ENCODE measurements at regions not wholly inside any gene's neighbourhood (a gene's known extent, or its start where the extent isn't known, plus 50 kb on each side); places are given as distances from the start of the nearest gene placed in this dataset.

DNA sequence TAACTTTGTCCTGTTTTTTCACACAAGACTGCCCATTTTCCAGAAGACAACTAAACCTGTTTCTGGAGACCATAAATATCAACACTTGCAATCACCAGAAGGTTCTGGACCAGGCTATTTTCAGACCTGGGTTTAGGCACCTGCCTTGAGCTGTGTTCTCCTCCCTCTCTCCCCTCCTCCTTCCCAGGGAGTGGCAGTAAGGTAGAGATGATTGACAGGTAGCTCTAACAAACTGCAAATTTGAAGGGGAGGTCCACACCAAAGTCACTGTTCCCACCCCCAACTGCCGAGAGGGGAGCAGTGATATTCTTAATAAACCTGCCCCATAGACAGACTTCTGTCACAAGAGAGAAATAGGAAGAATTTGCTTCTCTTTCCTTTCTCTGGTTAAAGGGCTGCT lies 91.2 kb upstream of the BACH2 start:
- Mint-ChIP-seq H3K4me3 (no peak overlapping the region), H3K4me1 (ENCODE audit: low read depth in 2 of 2) (peaks cover 5% of the 10 kb centered on the region in 2 donors), H3K27me3 (peaks cover 12 to 21% of the 10 kb centered on the region in 2 donors), H3K9me3 (no peaks in the 10 kb centered on the region), H3K36me3 (ENCODE audit: insufficient read depth) (peaks cover 1% of the 10 kb centered on the region), H3K27ac (peak overlapping the region in 1 of 2 donors; percentile 11)
- DNase-seq = no peak
- ATAC-seq (replicated peaks) = no peak

- ATAC-seq (replicated peaks) (no peak), DNase-seq (no peak)
- Mint-ChIP-seq H3K9me3 (no peaks in the 10 kb centered on the region), H3K36me3 (ENCODE audit: insufficient read depth) (peaks cover 6% of the 10 kb centered on the region), H3K4me1 (ENCODE audit: low read depth in 2 of 2) (peaks cover 5% of the 10 kb centered on the region in 2 donors), H3K27me3 (peaks cover 12 to 21% of the 10 kb centered on the region in 2 donors), H3K4me3 (no peak overlapping the region), H3K27ac (no peak overlapping the region)
Measured at GRCh38 chr6:90387383-90387775, 90.7 kb upstream of the BACH2 start.

- peaks cover 5% of the 10 kb centered on the region in 2 donors for H3K4me1 Mint-ChIP-seq (ENCODE audit: low read depth in 2 of 2)
- H3K27me3 Mint-ChIP-seq = peaks cover 15 to 21% of the 10 kb centered on the region in 2 donors
- DNase-seq = no peak
- H3K36me3 Mint-ChIP-seq (ENCODE audit: insufficient read depth) = peaks cover 6% of the 10 kb centered on the region
- no peaks in the 10 kb centered on the region for H3K9me3 Mint-ChIP-seq
- ATAC-seq (replicated peaks) = no peak
- no peak overlapping the region for H3K4me3 Mint-ChIP-seq
- no peak overlapping the region for H3K27ac Mint-ChIP-seq
Measured at GRCh38 chr6:90386399-90387382, 90.0 kb upstream of the BACH2 start.

- peaks cover 5% of the 10 kb centered on the region in 2 donors for H3K4me1 Mint-ChIP-seq (ENCODE audit: low read depth in 2 of 2)
- peaks cover 21% of the 10 kb centered on the region in 2 donors for H3K27me3 Mint-ChIP-seq
- H3K4me3 Mint-ChIP-seq = no peak overlapping the region
- DNase-seq (no peak), ATAC-seq (replicated peaks) (no peak)
- no peak overlapping the region for H3K27ac Mint-ChIP-seq
- peaks cover 6% of the 10 kb centered on the region for H3K36me3 Mint-ChIP-seq (ENCODE audit: insufficient read depth)
- H3K9me3 Mint-ChIP-seq = no peaks in the 10 kb centered on the region
Measured at GRCh38 chr6:90385759-90386313, 89.2 kb upstream of the BACH2 start.

DNA sequence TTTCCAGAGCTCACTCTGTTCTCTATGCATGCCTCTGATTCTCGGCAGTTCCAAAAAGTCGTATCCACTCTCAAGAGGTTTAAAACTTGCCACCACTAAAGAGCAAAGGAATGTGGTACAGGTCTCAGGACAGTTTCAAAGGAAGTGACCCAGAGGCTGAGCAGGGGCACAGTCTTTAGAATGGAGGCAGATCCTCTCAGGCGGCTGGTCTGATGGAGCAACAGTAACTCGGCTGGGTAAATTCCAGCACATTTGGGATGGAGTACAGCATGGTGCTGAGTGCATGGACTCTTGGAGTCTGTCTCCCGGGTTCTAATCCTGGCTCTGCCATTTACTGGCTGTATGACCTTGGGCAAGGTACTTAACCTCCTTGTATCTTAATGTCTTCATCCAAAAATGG lies 88.1 kb upstream of the BACH2 start:
- Mint-ChIP-seq H3K36me3 (ENCODE audit: insufficient read depth) (peaks cover 6% of the 10 kb centered on the region), H3K27ac (no peak overlapping the region), H3K4me1 (ENCODE audit: low read depth in 2 of 2) (peaks cover 5% of the 10 kb centered on the region in 2 donors), H3K27me3 (peaks cover 21% of the 10 kb centered on the region in 2 donors), H3K4me3 (no peak overlapping the region), H3K9me3 (no peaks in the 10 kb centered on the region)
- ATAC-seq (replicated peaks) (no peak), DNase-seq (no peak)

- peaks cover 5% of the 10 kb centered on the region in 2 donors for H3K4me1 Mint-ChIP-seq (ENCODE audit: low read depth in 2 of 2)
- DNase-seq (peak in 1 of 3 experiments; percentile 23), ATAC-seq (replicated peaks) (peak; percentile 99)
- no peak overlapping the region for H3K27ac Mint-ChIP-seq
- peaks cover 6% of the 10 kb centered on the region for H3K36me3 Mint-ChIP-seq (ENCODE audit: insufficient read depth)
- H3K27me3 Mint-ChIP-seq = peaks cover 21% of the 10 kb centered on the region in 2 donors
- no peaks in the 10 kb centered on the region for H3K9me3 Mint-ChIP-seq
- H3K4me3 Mint-ChIP-seq = no peak overlapping the region
Measured at GRCh38 chr6:90383196-90383822, 86.7 kb upstream of the BACH2 start.

DNA sequence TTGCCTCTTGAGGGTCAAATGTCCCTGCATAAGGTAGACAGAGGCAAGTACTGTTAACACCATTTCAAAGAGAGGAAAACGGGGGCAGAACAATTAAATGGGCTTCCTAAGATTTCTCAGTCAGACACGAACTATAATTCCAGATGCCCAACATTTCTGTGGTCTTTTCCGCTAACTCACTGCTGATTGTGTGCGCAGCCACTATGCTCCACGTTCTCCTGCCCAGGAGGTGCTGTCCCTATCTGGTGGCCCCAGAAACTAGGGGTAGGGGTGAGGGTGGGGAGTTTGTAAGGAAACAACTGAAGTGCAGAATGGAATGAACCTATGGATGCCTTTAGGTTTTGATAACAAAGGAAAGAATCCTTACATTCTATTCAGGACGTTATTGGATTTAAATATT lies 86.1 kb upstream of the BACH2 start:
- Mint-ChIP-seq H3K36me3 (ENCODE audit: insufficient read depth) (peaks cover 6% of the 10 kb centered on the region), H3K9me3 (no peaks in the 10 kb centered on the region), H3K4me3 (no peak overlapping the region), H3K27me3 (peaks cover 18 to 21% of the 10 kb centered on the region in 2 donors), H3K4me1 (ENCODE audit: low read depth in 2 of 2) (peaks cover 5% of the 10 kb centered on the region in 2 donors), H3K27ac (no peak overlapping the region)
- ATAC-seq (replicated peaks) (no peak), DNase-seq (no peak)

DNA sequence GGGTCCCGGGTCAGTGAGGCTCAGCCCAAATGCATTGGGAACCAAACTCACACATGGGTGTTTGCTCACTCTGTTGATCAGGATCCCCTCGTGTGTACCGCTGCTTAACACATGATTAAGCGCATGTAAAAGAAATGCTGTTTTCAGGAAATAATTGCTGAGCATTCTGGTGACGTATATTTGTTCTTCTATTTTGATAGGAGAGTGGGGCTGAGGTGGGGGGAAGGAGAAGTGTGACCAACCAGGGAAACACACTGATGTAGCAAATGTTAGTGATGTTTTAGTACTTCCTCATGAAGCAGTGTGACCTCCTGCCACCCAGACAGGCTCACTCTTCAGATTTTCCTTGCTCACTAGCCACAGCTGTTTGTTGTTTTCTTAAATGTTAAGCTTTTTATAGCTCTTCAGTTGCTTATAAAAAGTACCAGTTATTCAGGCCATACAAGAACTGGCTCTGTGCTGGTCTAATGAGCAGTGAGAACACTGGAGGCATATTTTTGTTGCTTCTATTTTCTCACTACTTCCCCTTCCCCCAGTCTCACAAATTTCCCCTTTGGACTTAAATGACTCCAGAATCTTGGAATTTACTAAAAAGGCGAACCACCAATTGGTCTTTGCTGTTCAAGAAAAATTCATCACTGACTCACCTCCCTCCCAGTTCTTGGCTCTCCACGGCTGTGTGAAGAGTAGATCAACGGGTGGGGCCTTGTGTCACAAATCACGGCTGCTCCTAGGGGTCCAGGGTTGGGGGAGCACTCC lies 79.2 kb upstream of the BACH2 start:
- Mint-ChIP-seq H3K27ac (no peak overlapping the region), H3K36me3 (ENCODE audit: insufficient read depth) (no peaks in the 10 kb centered on the region), H3K4me3 (no peak overlapping the region), H3K9me3 (no peaks in the 10 kb centered on the region), H3K27me3 (no peaks in the 10 kb centered on the region), H3K4me1 (ENCODE audit: low read depth in 2 of 2) (no peaks in the 10 kb centered on the region)
- no peak for DNase-seq
- ATAC-seq (replicated peaks) = peak; percentile 70

DNA sequence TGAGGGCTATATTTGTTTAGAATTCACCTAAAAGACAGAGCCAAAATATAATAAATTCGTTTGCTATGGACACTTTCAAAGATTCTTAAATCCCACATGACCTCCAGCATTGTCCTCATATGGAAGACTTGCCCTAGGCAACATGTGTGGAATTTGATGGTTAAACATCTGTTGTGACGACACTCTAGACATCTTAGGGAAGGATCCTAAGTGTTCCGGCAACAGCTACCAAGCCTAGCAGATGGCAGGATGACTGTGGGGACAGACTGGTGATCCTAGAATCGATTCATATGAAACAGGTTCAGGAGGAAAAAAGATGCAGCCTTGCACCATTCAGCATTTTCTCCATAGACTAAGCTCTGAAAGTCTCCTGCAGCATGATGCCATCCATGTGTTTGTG lies 77.6 kb upstream of the BACH2 start:
- DNase-seq (no peak), ATAC-seq (replicated peaks) (no peak)
- H3K4me1 Mint-ChIP-seq (ENCODE audit: low read depth in 2 of 2) = peaks cover 3 to 4% of the 10 kb centered on the region in 2 donors
- H3K36me3 Mint-ChIP-seq (ENCODE audit: insufficient read depth) = no peaks in the 10 kb centered on the region
- H3K9me3 Mint-ChIP-seq = no peaks in the 10 kb centered on the region
- H3K27me3 Mint-ChIP-seq = no peaks in the 10 kb centered on the region
- no peak overlapping the region for H3K4me3 Mint-ChIP-seq
- H3K27ac Mint-ChIP-seq = no peak overlapping the region

DNA sequence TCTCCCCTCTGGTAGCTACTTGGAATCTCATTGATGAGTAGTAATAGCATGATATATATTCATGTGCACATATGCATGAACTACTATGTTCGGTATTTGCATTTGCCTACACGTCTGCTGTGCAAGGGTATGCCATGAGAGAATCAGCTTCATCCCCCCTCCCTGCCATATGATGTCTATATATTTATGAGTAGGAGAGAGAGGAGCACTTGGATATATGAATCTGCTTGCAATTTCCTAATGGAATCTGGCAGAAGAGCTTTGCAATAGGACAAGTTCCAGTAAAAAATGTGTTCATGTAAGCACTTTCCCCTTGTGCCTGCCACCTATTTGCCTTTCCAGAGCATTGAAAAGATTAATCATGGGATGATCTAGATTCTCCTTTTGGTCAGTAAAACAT lies 76.2 kb upstream of the BACH2 start:
- ATAC-seq (replicated peaks) (no peak), DNase-seq (no peak)
- Mint-ChIP-seq H3K36me3 (ENCODE audit: insufficient read depth) (no peaks in the 10 kb centered on the region), H3K9me3 (no peaks in the 10 kb centered on the region), H3K27ac (no peak overlapping the region), H3K4me3 (no peak overlapping the region), H3K4me1 (ENCODE audit: low read depth in 2 of 2) (peaks cover 8 to 9% of the 10 kb centered on the region in 2 donors), H3K27me3 (no peaks in the 10 kb centered on the region)

- Mint-ChIP-seq H3K9me3 (no peaks in the 10 kb centered on the region), H3K4me1 (ENCODE audit: low read depth in 2 of 2) (peaks cover 8 to 9% of the 10 kb centered on the region in 2 donors), H3K36me3 (ENCODE audit: insufficient read depth) (no peaks in the 10 kb centered on the region), H3K4me3 (no peak overlapping the region), H3K27me3 (no peaks in the 10 kb centered on the region), H3K27ac (no peak overlapping the region)
- ATAC-seq (replicated peaks) = no peak
- DNase-seq = no peak
Measured at GRCh38 chr6:90372450-90372849, 75.8 kb upstream of the BACH2 start.

DNA sequence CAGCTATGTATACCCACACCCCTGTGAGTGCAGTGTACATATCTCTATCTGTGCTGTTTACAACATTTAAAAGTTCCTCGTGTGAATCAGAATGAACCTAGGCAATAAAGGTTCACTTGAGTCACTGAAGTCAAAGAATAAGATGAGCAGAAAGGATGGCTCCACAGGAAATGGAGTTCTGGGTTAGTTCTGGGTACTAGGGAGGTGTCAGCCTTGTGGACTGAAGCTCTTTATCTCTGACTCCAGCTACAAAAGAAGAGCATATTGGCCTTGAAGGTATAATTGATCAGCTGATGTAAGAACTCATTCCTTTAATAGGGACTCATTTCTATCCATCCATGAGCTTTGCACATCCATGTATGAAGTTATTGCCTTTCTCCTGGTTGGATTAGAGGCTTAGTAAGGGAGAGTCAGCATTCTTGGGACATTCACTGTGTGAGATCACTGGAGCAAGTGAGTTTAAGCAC lies 73.9 kb upstream of the BACH2 start:
- no peaks in the 10 kb centered on the region for H3K9me3 Mint-ChIP-seq
- DNase-seq (no peak), ATAC-seq (replicated peaks) (no peak)
- H3K27me3 Mint-ChIP-seq = no peaks in the 10 kb centered on the region
- peak overlapping the region in 1 of 2 donors; percentile 26 for H3K27ac Mint-ChIP-seq
- peaks cover 8 to 9% of the 10 kb centered on the region in 2 donors for H3K4me1 Mint-ChIP-seq (ENCODE audit: low read depth in 2 of 2)
- no peaks in the 10 kb centered on the region for H3K36me3 Mint-ChIP-seq (ENCODE audit: insufficient read depth)
- no peak overlapping the region for H3K4me3 Mint-ChIP-seq

DNA sequence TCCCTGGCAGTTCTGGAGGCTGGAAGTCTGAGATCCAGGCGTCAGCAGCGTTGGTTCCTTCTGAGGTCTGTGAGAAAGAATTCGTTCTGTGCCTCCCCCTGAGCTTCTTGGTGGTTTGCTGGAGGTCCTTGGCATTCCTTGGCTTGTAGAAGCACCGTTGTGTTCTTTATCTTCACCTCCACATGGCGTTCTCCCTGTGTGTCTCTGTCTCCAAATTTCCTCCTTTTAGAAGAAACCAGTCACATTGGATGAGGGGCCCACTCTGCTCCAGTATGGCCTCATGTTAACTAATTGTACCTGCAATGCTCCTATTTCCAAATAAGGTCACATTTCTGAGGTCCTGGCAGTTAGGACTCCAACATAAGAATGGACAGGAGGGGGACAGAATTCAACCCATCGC lies 73.0 kb upstream of the BACH2 start:
- H3K27me3 Mint-ChIP-seq = no peaks in the 10 kb centered on the region
- H3K4me1 Mint-ChIP-seq (ENCODE audit: low read depth in 2 of 2) = peaks cover 8 to 9% of the 10 kb centered on the region in 2 donors
- H3K27ac Mint-ChIP-seq = no peak overlapping the region
- no peak overlapping the region for H3K4me3 Mint-ChIP-seq
- DNase-seq = no peak
- no peaks in the 10 kb centered on the region for H3K9me3 Mint-ChIP-seq
- ATAC-seq (replicated peaks) = no peak
- H3K36me3 Mint-ChIP-seq (ENCODE audit: insufficient read depth) = no peaks in the 10 kb centered on the region
